NT2/D1 (cell line): ENCODE measurements at regions not wholly inside any gene's neighbourhood (a gene's known extent, or its start where the extent isn't known, plus 50 kb on each side); places are given as distances from the start of the nearest gene placed in this dataset.

Source experiments
- DNase-seq: peaks from one replicate; pipeline ENCODE4 v3.0.0-alpha.2; 2011; ENCODE audit warnings: low read depth, low spot score
- H3K27me3 ChIP-seq: 2 replicates; pipeline ENCODE4 v1.6.0; 2011; ENCODE audit warnings: mild to moderate bottlenecking; ENCODE audit not compliant: insufficient read length, insufficient read depth
- H3K36me3 ChIP-seq: 2 replicates; pipeline ENCODE4 v1.6.1; 2011; ENCODE audit warnings: mild to moderate bottlenecking, low read length, mixed read lengths; ENCODE audit not compliant: insufficient read depth, insufficient read length
- H3K4me1 ChIP-seq: 2 replicates; pipeline ENCODE4 v1.5.1; 2011; ENCODE audit not compliant: insufficient read depth, insufficient read length
- H3K4me3 ChIP-seq: 2 replicates; pipeline ENCODE4 v1.5.1; 2011; ENCODE audit warnings: low read depth; ENCODE audit not compliant: insufficient read length
- H3K9ac ChIP-seq: 2 replicates; pipeline ENCODE4 v1.6.0; 2011; ENCODE audit warnings: low read depth; ENCODE audit not compliant: insufficient read length
- H3K9me3 ChIP-seq: 2 replicates; pipeline ENCODE4 v1.5.1; 2011; ENCODE audit warnings: mild to moderate bottlenecking, low read length; ENCODE audit not compliant: insufficient read depth
- SUZ12 ChIP-seq: IDR thresholded peaks from 2 replicates; pipeline ENCODE4 v1.6.1; 2011; ENCODE audit not compliant: insufficient read length, insufficient read depth; ENCODE audit errors: extremely low read depth
- YY1 ChIP-seq: IDR thresholded peaks from 2 replicates; pipeline ENCODE4 v1.6.1; 2011; ENCODE audit not compliant: insufficient read length, insufficient read depth
- ZNF274 ChIP-seq: IDR thresholded peaks from 2 replicates; pipeline ENCODE4 v1.6.1; 2011; ENCODE audit warnings: mild to moderate bottlenecking, low read depth, low read length

- Histone ChIP-seq H3K27me3 (no peaks in the 10 kb centered on the region), H3K9ac (no peak overlapping the region), H3K4me1 (no peaks in the 10 kb centered on the region), H3K36me3 (no peaks in the 10 kb centered on the region), H3K9me3 (no peaks in the 10 kb centered on the region), H3K4me3 (no peak overlapping the region)
- DNase-seq = no peak
- TF ChIP-seq ZNF274 = no peak
- TF ChIP-seq SUZ12 = no peak
- no peak for TF ChIP-seq YY1
These were observed 138.7 kb downstream of the YTHDC2 start for GRCh38 chr5:113652161-113652560.

GRCh38 chr5:113654828-113655227 lies 141.3 kb downstream of the YTHDC2 start:
- H3K4me1 ChIP-seq = no peaks in the 10 kb centered on the region
- no peaks in the 10 kb centered on the region for H3K36me3 ChIP-seq
- H3K9me3 ChIP-seq = no peaks in the 10 kb centered on the region
- no peak overlapping the region for H3K9ac ChIP-seq
- TF ChIP-seq ZNF274 (no peak), SUZ12 (no peak), YY1 (no peak)
- H3K27me3 ChIP-seq = no peaks in the 10 kb centered on the region
- no peak overlapping the region for H3K4me3 ChIP-seq
- DNase-seq = no peak

- 0 out of 2 replicates have a peak, but pooled peaks cover 4% of the 10 kb centered on the region for H3K9me3 ChIP-seq
- DNase-seq = no peak
- no peaks in the 10 kb centered on the region for H3K4me1 ChIP-seq
- H3K9ac ChIP-seq = no peak overlapping the region
- no peak overlapping the region for H3K4me3 ChIP-seq
- TF ChIP-seq ZNF274 (no peak), SUZ12 (no peak), YY1 (no peak)
- no peaks in the 10 kb centered on the region for H3K36me3 ChIP-seq
- H3K27me3 ChIP-seq = no peaks in the 10 kb centered on the region
These were observed 146.7 kb downstream of the YTHDC2 start for GRCh38 chr5:113660206-113660605.

- Histone ChIP-seq H3K9me3 (0 out of 2 replicates have a peak, but pooled peaks cover 4% of the 10 kb centered on the region), H3K4me1 (no peaks in the 10 kb centered on the region), H3K9ac (no peak overlapping the region), H3K4me3 (no peak overlapping the region), H3K27me3 (no peaks in the 10 kb centered on the region), H3K36me3 (no peaks in the 10 kb centered on the region)
- TF ChIP-seq ZNF274 = no peak
- no peak for TF ChIP-seq SUZ12
- TF ChIP-seq YY1 = no peak
- DNase-seq = no peak
These were observed 147.3 kb downstream of the YTHDC2 start for GRCh38 chr5:113660706-113661250.

GRCh38 chr5:113663879-113664541 lies 150.5 kb downstream of the YTHDC2 start:
- no peak for DNase-seq
- H3K4me1 ChIP-seq = no peaks in the 10 kb centered on the region
- TF ChIP-seq SUZ12 = no peak
- no peak for TF ChIP-seq YY1
- no peak for TF ChIP-seq ZNF274
- no peak overlapping the region for H3K4me3 ChIP-seq
- no peak overlapping the region for H3K9ac ChIP-seq
- H3K36me3 ChIP-seq = no peaks in the 10 kb centered on the region
- no peaks in the 10 kb centered on the region for H3K27me3 ChIP-seq
- 0 out of 2 replicates have a peak, but pooled peaks cover 6% of the 10 kb centered on the region for H3K9me3 ChIP-seq

GRCh38 chr5:113673041-113673440 lies 159.5 kb downstream of the YTHDC2 start:
- Histone ChIP-seq H3K9me3 (peaks cover 19% of the 10 kb centered on the region; the same call in 1 of the 2 replicates), H3K9ac (no peak overlapping the region), H3K4me3 (no peak overlapping the region), H3K4me1 (no peaks in the 10 kb centered on the region), H3K36me3 (no peaks in the 10 kb centered on the region), H3K27me3 (no peaks in the 10 kb centered on the region)
- DNase-seq = no peak
- no peak for TF ChIP-seq YY1
- TF ChIP-seq SUZ12 = no peak
- no peak for TF ChIP-seq ZNF274

- Histone ChIP-seq H3K36me3 (no peaks in the 10 kb centered on the region), H3K27me3 (no peaks in the 10 kb centered on the region), H3K9ac (no peak overlapping the region), H3K4me3 (no peak overlapping the region), H3K9me3 (peaks cover 15% of the 10 kb centered on the region; the same call in 1 of the 2 replicates), H3K4me1 (no peaks in the 10 kb centered on the region)
- no peak for DNase-seq
- TF ChIP-seq YY1 (no peak), ZNF274 (no peak), SUZ12 (no peak)
These were observed 161.7 kb downstream of the YTHDC2 start for GRCh38 chr5:113675166-113675565.

- Histone ChIP-seq H3K4me3 (no peak overlapping the region), H3K36me3 (no peaks in the 10 kb centered on the region), H3K4me1 (no peaks in the 10 kb centered on the region), H3K27me3 (no peaks in the 10 kb centered on the region), H3K9me3 (peaks cover 15% of the 10 kb centered on the region; the same call in 1 of the 2 replicates), H3K9ac (no peak overlapping the region)
- DNase-seq = no peak
- no peak for TF ChIP-seq YY1
- TF ChIP-seq ZNF274 = no peak
- TF ChIP-seq SUZ12 = no peak
These were observed 164.7 kb downstream of the YTHDC2 start for GRCh38 chr5:113678202-113678601.
